Naive B cell (primary cell): ENCODE measurements at regions not wholly inside any gene's neighbourhood (a gene's known extent, or its start where the extent isn't known, plus 50 kb on each side); places are given as distances from the start of the nearest gene placed in this dataset.

Experiments
- ATAC-seq, 2 donors: fragments of 150-1000 bp; cut with Tn5 transposase; 2 replicates each; pipeline ENCODE4 v1.10.0; 2021; ENCODE audit warnings: low read depth in 2 of 2, mild to moderate bottlenecking in 2 of 2, moderate library complexity in 2 of 2
- DNase-seq: peaks from one replicate; pipeline ENCODE4 v3.0.0; 2022
- H3K27ac Mint-ChIP-seq, 6 donors: one replicate each; pipeline ENCODE4 v1.8.0; 2020 to 2022; ENCODE audit warnings: mild to moderate bottlenecking in 6 of 6, mixed read lengths in 6 of 6, moderate library complexity in 5 of 6, inconsistent platforms in 2 of 6
- H3K27me3 Mint-ChIP-seq, 3 donors: one replicate each; pipeline ENCODE4 v1.8.0; 2021 to 2022; ENCODE audit warnings: mixed read lengths in 3 of 3, mild to moderate bottlenecking in 1 of 3
- H3K36me3 Mint-ChIP-seq, 2 donors: one replicate each; pipeline ENCODE4 v1.8.0; 2020 to 2022; ENCODE audit warnings: mixed read lengths in 2 of 2, inconsistent platforms in 1 of 2, mild to moderate bottlenecking in 1 of 2
- H3K4me1 Mint-ChIP-seq, 3 donors: one replicate each; pipeline ENCODE4 v1.8.0; 2020 to 2022; ENCODE audit warnings: mixed read lengths in 3 of 3, inconsistent platforms in 1 of 3, mild to moderate bottlenecking in 1 of 3, moderate library complexity in 1 of 3
- H3K4me3 Mint-ChIP-seq, 8 donors: one replicate each; pipeline ENCODE4 v1.8.0; 2020 to 2022; ENCODE audit warnings: mild to moderate bottlenecking in 8 of 8, mixed read lengths in 8 of 8, moderate library complexity in 8 of 8, inconsistent platforms in 2 of 8
- H3K9me3 Mint-ChIP-seq, 7 donors: one replicate each; pipeline ENCODE4 v1.8.0; 2020 to 2022; ENCODE audit warnings: mixed read lengths in 7 of 7, mild to moderate bottlenecking in 5 of 7, inconsistent platforms in 2 of 7, moderate library complexity in 1 of 7

DNA sequence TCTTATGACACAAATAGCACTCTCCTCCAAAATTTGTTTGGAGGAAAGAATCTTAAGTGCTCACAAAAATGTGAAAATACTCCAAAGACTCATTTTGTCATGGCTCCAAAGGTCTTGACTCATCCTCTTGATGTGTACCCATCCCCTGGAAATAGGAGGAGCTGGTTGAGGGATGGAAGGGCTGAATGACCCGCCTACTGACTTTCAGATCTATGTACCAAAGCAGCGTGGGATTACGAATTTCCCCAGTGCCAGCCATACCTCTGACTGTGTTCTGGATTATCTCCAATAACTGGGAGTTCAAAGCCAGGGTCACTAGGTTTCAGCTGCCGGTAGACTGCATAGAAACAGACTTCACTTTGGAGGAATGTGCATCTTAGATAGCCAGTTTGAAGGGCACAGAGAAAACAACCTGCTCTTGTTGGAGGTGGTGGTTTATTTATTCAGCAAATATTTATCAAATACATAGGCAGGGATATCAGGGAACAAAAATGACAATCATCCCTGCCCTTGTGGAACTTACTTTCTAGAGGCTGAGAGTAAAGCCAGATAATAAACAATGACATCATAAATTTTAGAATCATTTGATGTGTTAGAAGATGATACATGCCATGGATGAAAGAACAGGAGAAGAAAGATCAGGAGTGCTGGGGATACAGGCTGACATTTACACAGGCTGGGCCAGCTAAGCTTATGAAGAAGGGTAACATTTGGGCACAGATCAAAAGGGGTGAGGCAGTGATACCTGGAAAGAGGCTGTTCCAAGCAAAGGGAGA, 246.6 kb downstream of the TBXT start:
- Mint-ChIP-seq H3K36me3 (no peaks in the 10 kb centered on the region), H3K27ac (no peak overlapping the region), H3K4me3 (no peak overlapping the region), H3K27me3 (peaks cover 16 to 27% (median 21%) of the 10 kb centered on the region in 3 donors), H3K9me3 (peaks cover 0 to 9% (median 1%) of the 10 kb centered on the region in 7 donors), H3K4me1 (no peaks in the 10 kb centered on the region)
- no peak for DNase-seq
- no peak for ATAC-seq

DNA sequence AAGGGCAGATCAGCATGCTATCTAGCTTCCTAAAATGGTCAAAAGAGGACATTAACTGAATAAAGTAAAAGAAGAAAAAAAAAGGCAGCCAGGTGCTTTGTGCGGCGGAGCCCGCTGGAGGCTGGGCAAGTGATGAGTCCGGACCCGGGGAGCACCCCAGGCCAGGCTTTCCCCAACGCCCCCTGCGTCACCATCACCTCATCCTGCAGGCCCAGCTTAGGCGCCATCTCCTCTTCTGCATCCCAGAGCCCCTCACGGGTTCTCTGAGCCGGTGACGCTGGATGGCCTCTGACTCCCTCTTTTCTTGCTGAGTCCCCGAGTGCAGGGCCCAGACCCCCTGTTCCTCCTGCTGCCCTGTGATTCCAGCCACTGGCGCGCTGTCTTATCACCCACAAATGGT, 250.1 kb downstream of the TBXT start:
- DNase-seq (no peak), ATAC-seq (no peak)
- H3K36me3 Mint-ChIP-seq = no peaks in the 10 kb centered on the region
- no peaks in the 10 kb centered on the region for H3K4me1 Mint-ChIP-seq
- no peak overlapping the region for H3K4me3 Mint-ChIP-seq
- peaks cover 0 to 9% (median 1%) of the 10 kb centered on the region in 7 donors for H3K9me3 Mint-ChIP-seq
- peaks cover 16 to 23% (median 21%) of the 10 kb centered on the region in 3 donors for H3K27me3 Mint-ChIP-seq
- H3K27ac Mint-ChIP-seq = no peak overlapping the region

DNA sequence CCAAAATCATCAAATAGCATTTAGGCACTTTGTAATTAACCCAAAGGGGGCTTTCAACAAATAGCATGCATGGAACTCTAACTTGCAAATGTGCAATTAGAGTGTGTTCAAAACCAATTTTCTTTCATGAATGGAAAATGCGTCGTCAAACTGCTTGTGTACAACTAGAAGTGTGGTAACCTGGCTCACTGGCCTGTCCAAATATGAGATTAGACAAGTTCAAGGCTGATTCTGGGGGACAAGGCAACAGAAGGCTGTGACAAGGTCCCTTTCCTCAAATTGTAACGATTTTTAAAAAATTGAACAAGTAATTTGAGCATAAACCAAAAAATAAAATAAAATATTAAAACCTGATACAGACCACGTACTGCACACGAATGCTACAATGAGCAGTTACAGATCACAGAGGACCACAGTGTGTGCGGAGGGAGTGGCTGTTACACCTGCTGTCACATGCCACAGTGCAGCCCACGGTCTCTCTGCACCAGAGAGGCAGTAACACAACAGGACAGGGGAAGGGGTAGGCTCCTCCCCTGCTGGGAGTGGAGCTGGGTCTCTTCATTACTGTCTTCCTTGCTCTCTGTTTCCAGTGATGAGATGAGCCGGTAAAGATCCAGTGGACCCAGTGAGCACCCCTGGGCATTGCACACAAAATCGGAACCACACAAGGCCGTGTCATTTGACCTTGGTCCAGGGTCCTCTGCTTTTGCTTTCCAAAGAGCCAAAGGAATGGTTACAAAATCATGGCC, 252.2 kb upstream of the PDE10A start:
- ATAC-seq = no peak

DNA sequence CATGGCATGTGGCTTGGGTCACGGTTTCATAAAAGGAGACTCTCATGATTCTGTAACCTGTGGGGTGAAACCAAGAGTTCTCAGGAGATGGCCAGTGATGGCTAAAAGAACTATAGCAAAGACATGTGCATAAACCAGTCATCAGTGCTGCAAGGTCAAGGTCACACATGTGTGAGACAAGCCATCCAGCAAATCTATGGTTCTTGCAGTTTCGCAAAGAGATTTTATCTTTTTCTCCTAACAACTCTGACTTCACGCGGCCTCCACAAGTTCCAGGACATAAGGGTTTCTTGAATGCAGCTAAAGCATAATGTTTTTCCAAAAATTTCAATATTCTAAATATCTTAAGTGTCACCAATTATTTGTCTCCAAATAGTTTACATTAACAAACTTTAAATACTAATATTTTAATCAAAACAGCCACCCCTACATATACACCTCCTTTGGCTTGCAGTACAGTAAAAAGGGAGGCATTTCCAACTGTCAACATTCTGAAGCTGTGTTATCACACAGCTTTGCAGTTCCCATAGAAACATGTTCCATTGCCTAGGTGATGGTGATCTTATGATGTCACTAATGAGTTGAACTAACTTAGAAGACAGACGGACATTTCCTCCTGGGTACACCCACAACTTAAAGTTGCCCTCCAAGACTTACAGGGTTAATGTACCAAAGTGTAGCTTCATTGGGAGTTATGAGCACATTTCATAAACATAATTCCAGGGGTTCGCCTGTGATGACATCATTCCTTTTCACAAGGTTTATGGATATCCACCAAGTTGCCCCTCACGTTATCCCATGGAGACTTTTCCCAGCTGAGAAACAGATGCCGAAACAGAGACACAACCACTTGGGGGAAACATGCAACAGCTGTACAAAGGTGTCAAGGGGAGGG, 250.9 kb upstream of the PDE10A start:
- peaks cover 9 to 30% (median 12%) of the 10 kb centered on the region in 3 donors for H3K27me3 Mint-ChIP-seq
- no peaks in the 10 kb centered on the region for H3K4me1 Mint-ChIP-seq
- DNase-seq = no peak
- no peak overlapping the region for H3K4me3 Mint-ChIP-seq
- H3K27ac Mint-ChIP-seq = no peak overlapping the region
- H3K36me3 Mint-ChIP-seq = no peaks in the 10 kb centered on the region
- no peak for ATAC-seq
- H3K9me3 Mint-ChIP-seq = peaks cover 0 to 9% (median 2%) of the 10 kb centered on the region in 7 donors

More for the DNA sequence above, 252.2 kb upstream of the PDE10A start:
- no peaks in the 10 kb centered on the region for H3K4me1 Mint-ChIP-seq
- H3K4me3 Mint-ChIP-seq = no peak overlapping the region
- H3K9me3 Mint-ChIP-seq = peaks cover 0 to 6% (median 2%) of the 10 kb centered on the region in 7 donors
- DNase-seq = no peak
- H3K27ac Mint-ChIP-seq = no peak overlapping the region
- peaks cover 9 to 20% (median 18%) of the 10 kb centered on the region in 3 donors for H3K27me3 Mint-ChIP-seq
- no peaks in the 10 kb centered on the region for H3K36me3 Mint-ChIP-seq

DNA sequence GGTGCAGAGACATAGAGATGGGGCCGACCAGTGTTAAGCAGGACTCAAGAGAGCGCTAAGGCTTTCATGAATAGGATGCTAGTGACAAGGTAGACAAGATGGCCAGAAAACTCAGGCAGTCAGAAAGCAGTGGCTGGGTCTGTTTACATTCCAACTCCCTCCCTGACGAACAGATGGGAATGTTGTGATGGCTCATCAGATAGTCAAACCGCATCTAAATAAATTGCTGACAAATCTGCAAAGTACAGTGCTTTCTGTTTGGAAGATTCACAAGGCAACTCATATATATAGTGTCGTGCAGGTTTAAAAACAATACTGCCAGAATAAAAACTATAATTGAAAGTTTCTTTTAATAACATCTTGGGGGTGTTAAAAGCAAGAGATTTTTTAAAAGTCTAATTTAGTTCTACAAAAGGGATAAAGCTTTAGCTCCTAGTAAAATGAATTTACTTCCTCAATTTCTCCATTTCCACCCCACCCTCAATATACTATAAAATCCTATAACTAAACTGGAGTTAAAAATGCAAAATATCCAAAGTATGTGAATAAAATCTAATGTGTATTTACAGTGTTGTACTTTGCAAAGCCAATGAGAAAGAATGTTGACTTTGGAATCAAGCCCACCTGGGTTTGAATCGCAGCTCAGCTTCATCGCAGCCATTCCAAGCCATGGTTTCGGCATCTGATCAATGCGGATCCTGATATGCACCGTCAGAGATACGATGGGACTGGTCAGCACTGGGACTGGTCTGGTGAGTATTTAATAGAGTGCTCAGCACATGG, 247.3 kb upstream of the PDE10A start:
- no peak overlapping the region for H3K4me3 Mint-ChIP-seq
- peaks cover 0 to 5% of the 10 kb centered on the region in 2 donors for H3K36me3 Mint-ChIP-seq
- peaks cover 7 to 23% (median 9%) of the 10 kb centered on the region in 3 donors for H3K27me3 Mint-ChIP-seq
- no peak for DNase-seq
- H3K9me3 Mint-ChIP-seq = peaks cover 0 to 17% (median 4%) of the 10 kb centered on the region in 7 donors
- peaks cover 0 to 3% (median 0%) of the 10 kb centered on the region in 3 donors for H3K4me1 Mint-ChIP-seq
- ATAC-seq = no peak
- H3K27ac Mint-ChIP-seq = no peak overlapping the region

DNA sequence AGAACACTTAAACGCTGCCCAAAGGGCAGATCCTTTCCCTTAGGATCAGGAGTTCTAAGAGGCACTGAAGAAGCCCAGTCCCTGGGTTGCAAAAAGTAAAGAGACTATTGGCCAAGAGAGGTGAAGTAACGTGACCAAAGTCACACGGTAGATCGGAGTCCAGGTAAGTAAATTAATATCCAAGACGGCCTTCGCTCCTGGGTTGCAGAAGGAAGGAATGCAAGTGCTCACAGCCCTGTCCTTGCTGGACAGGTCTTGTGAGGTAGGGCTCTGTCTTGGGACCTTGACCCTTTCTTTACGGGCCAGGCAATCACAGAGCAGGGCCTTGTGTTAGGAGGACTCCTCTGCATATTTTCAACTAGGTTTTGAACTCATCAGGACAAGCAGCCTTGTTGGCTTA, 243.7 kb upstream of the PDE10A start:
- H3K9me3 Mint-ChIP-seq = peaks cover 0 to 18% (median 2%) of the 10 kb centered on the region in 7 donors
- H3K36me3 Mint-ChIP-seq = peaks cover 0 to 5% of the 10 kb centered on the region in 2 donors
- H3K4me1 Mint-ChIP-seq = peaks cover 0 to 3% (median 0%) of the 10 kb centered on the region in 3 donors
- DNase-seq (no peak), ATAC-seq (no peak)
- peaks cover 16 to 33% (median 24%) of the 10 kb centered on the region in 3 donors for H3K27me3 Mint-ChIP-seq
- no peak overlapping the region for H3K4me3 Mint-ChIP-seq
- no peak overlapping the region for H3K27ac Mint-ChIP-seq

DNA sequence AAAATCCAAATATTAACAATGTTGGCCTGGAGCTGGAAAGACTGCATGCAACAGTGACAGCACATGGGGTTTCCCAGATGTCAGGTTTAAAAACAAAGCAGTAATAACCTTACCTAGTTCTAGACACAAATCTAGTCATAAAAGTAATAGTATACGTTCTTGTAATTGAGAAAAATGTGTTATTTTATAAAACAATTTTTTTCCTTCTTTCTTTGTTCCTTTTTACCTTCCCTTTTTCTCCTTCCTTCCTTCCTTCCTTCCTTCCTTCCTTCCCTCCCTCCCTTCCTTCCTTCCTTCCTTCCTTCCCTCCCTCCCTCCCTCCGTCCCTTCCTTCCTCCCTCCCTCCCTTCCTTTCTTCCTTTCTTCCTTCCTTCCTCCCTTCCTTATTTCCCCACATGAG, 242.7 kb upstream of the PDE10A start:
- peaks cover 0 to 3% (median 0%) of the 10 kb centered on the region in 3 donors for H3K4me1 Mint-ChIP-seq
- no peak overlapping the region for H3K27ac Mint-ChIP-seq
- H3K9me3 Mint-ChIP-seq = peaks cover 0 to 18% (median 2%) of the 10 kb centered on the region in 7 donors
- DNase-seq = no peak
- peaks cover 16 to 34% (median 22%) of the 10 kb centered on the region in 3 donors for H3K27me3 Mint-ChIP-seq
- H3K36me3 Mint-ChIP-seq = peaks cover 0 to 5% of the 10 kb centered on the region in 2 donors
- H3K4me3 Mint-ChIP-seq = no peak overlapping the region
- no peak for ATAC-seq

DNA sequence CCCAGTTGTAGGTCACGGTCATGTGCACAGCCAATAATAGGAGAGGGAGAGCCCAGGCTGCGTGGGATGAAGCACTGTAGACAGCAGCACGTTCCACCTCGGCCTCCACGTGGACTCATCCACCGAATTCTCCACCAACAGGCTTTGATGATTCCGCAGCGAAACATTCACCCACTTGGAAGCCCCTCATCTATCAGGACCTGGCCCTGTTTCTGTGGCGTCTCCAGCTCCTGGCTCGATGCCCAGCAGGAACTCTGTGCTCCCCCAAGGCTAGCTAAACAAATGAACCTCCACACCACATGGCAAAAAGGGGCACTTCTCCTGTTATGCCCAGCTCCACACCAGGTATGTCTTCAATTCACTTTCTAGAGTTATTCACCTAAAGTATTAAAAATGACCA, 237.9 kb upstream of the PDE10A start:
- H3K4me3 Mint-ChIP-seq = no peak overlapping the region
- H3K9me3 Mint-ChIP-seq = peaks cover 0 to 13% (median under 1%) of the 10 kb centered on the region in 7 donors
- H3K4me1 Mint-ChIP-seq = no peaks in the 10 kb centered on the region
- DNase-seq (no peak), ATAC-seq (no peak)
- H3K27me3 Mint-ChIP-seq = peaks cover 20 to 39% (median 33%) of the 10 kb centered on the region in 3 donors
- peaks cover 0 to under 1% of the 10 kb centered on the region in 2 donors for H3K36me3 Mint-ChIP-seq
- peak overlapping the region in 1 of 6 donors; percentile 8 for H3K27ac Mint-ChIP-seq

DNA sequence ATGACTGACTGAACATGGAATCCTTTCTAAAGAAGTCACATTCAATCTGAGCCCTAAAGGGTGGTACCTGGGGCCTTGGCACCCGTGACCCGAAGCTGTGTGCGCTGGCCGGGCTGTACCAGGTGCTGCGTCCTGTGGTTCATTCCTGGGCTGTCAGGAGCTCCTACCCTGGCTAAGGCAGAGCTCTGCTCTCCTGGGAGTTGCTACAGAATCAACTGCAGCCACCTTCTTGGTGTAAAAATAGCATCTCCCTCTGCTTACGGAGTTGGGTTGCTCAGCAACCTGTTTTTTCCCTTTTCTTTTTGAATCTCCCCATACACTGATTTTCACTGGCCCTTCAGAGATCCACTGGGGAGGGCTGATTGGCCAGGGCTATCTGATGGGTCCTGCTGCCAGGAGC, 236.6 kb upstream of the PDE10A start:
- peaks cover 0 to 13% (median 0%) of the 10 kb centered on the region in 7 donors for H3K9me3 Mint-ChIP-seq
- no peaks in the 10 kb centered on the region for H3K36me3 Mint-ChIP-seq
- no peaks in the 10 kb centered on the region for H3K4me1 Mint-ChIP-seq
- peaks cover 24 to 47% (median 33%) of the 10 kb centered on the region in 3 donors for H3K27me3 Mint-ChIP-seq
- H3K27ac Mint-ChIP-seq = no peak overlapping the region
- ATAC-seq (no peak), DNase-seq (no peak)
- no peak overlapping the region for H3K4me3 Mint-ChIP-seq

DNA sequence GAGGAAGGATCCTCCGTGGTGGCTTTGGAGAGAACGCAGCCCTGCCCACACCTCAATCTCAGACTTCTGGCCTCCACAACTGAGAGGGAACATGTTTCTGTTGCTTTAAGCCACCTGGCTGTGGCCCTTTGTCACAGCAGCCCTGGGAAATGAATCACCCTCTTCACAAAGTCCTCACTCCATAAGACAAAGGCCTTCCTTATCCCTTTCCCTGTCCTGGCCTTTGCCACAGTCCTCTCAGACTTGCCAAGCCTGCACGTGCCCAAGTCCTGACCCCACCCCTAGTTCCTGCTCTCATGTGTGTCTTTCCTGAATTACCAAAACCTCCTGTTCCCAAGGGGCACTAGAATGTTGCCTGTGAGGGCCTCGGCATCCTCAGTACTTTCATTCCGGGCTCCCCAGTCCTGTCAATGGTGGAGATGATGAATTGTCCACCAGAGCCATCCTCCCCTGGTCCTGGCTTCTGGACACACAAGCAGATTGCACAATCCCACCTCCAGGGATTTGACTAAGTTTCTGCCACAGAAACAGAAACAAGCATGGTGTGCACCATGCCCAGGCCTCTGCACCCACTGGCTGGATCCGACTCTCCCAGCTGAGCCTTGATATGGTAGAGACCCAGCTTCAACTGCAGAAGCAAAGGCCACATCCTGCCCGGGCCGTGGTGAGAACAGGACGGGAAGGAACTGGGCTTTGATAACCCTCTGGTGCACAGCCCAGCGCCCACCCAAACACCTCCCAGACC, 232.6 kb upstream of the PDE10A start:
- Mint-ChIP-seq H3K9me3 (peaks cover 0 to 2% (median 0%) of the 10 kb centered on the region in 7 donors), H3K36me3 (no peaks in the 10 kb centered on the region), H3K4me3 (no peak overlapping the region), H3K4me1 (no peaks in the 10 kb centered on the region), H3K27me3 (peaks cover 38 to 46% (median 38%) of the 10 kb centered on the region in 3 donors), H3K27ac (no peak overlapping the region)
- no peak for DNase-seq
- no peak for ATAC-seq

DNA sequence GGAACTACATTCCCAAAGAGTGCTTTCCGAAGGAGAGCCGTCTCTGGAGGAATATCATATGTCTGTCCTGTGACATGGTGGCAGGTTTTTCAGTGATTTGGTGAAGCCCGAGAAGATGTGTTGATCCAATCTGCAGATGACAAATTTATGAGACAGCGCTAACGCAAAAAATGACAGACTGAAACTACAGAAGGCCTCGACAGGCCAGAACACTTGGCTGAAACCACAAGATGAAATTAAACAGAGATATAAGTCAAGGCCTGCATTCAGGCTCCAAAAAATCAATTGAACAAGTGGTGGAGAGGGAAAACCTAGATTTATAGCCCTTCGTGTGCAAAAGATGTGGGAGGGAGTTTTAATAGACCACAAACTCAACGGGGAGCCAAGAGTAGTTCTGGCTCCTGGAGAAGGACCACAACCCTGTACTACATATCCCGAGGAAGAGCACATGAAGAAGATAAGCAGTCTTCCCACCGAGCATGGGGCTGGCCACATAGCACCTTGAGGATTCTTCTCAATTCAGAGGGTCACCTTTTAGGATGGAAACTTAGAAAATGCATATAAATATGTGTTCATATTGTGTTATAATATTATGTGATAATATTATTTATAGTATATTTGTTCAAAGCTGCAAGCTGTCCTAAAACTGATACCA, 231.3 kb upstream of the PDE10A start:
- Mint-ChIP-seq H3K4me1 (no peaks in the 10 kb centered on the region), H3K27me3 (peaks cover 38 to 48% (median 43%) of the 10 kb centered on the region in 3 donors), H3K36me3 (no peaks in the 10 kb centered on the region), H3K27ac (no peak overlapping the region), H3K9me3 (peaks cover 0 to 2% (median 0%) of the 10 kb centered on the region in 7 donors), H3K4me3 (no peak overlapping the region)
- ATAC-seq (no peak), DNase-seq (no peak)
